ENCODE measurements at regions not wholly inside any gene's neighbourhood (a gene's known extent, or its start where the extent isn't known, plus 50 kb on each side); places are given as distances from the start of the nearest gene placed in this dataset.

DNA sequence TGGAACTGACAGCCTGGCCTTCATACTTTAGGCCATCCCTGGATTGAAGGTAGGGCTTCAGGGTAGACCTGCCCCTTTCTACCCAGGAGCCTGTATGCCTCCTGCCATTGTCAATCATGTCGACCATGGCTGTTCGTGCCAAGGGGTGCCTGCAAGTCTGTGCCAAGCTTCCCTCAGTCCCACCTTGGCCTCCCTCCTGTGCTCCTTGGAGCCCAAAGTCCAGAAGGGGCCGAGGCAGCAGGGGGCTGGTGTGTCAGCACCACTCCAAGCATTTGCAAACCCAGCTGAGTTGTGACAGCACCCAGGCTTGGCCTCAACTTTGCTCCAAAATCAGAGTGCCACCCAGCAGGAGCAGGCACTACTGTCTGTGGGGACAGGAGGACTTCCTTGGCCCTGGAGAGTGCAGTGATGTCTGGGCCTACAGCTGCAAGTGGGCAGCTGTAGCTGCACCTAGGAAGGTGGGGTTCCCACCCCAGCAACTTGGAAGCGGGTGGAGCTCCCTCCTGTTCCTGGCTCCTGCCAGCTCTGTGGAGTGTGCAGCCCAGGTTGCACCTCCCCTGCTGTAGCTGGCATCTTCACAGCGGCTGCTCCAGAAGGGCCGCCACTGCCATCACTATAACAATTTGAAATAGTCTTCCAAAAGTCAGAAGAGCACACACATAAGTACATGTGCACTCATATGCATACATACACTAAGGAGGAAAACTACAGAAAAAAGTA is 1719.3 kb downstream of the HACE1 start:
- no peak for TF ChIP-seq TARDBP (IDR thresholded peaks at IDR 0.05)
- no peak for TF ChIP-seq SP1 (IDR thresholded peaks at IDR 0.05)
- no peak for TF ChIP-seq FOXK2 (IDR thresholded peaks at IDR 0.05)
- TF ChIP-seq BHLHE40 (IDR thresholded peaks at IDR 0.05; ENCODE audit: borderline replicate concordance) = no peak
- no peak for TF ChIP-seq FOXA1 (IDR thresholded peaks at IDR 0.05)
- no peak for TF ChIP-seq NFRKB (IDR thresholded peaks at IDR 0.05)
